NT2/D1 (cell line): ENCODE measurements at regions not wholly inside any gene's neighbourhood (a gene's known extent, or its start where the extent isn't known, plus 50 kb on each side); places are given as distances from the start of the nearest gene placed in this dataset.

ENCODE experiments used
- SUZ12 ChIP-seq: IDR thresholded peaks from 2 replicates; pipeline ENCODE4 v1.6.1; 2011; ENCODE audit not compliant: insufficient read length, insufficient read depth; ENCODE audit errors: extremely low read depth
- YY1 ChIP-seq: IDR thresholded peaks from 2 replicates; pipeline ENCODE4 v1.6.1; 2011; ENCODE audit not compliant: insufficient read length, insufficient read depth
- ZNF274 ChIP-seq: IDR thresholded peaks from 2 replicates; pipeline ENCODE4 v1.6.1; 2011; ENCODE audit warnings: mild to moderate bottlenecking, low read depth, low read length

DNA sequence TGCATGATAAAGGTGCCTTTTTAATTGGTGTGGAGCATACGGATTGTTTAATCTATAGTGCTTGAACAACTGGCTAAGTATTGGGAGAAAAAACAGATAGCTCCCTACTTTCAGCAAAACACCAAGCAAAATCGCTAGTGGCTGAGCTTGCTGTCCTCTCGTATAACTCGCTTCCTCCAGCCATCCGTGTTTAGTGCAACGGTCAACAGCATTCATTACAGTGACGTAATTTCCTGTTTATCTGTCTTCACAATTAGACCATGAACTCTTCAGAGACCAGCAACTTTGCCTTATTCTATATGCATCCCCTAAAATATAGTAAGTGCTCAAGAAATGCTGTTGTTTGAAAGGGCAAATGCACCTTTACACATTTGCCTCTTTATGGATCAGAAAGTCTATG is 511.9 kb downstream of the HAPSTR1 start:
- TF ChIP-seq YY1 (no peak), ZNF274 (no peak), SUZ12 (no peak)
